Aorta (tissue), 5 donors: ENCODE measurements at regions not wholly inside any gene's neighbourhood (a gene's known extent, or its start where the extent isn't known, plus 50 kb on each side); places are given as distances from the start of the nearest gene placed in this dataset.
"Not testable (repeated sequence)": the region's sequence is repeated elsewhere in the genome, so short reads cannot be mapped to it uniquely, and the experiment has no call there.

Experiments used
- ATAC-seq: fragments of 200-7000 bp; cut with Tn5 transposase; one replicate; pipeline ENCODE4 v1.9.1; 2022; ENCODE audit warnings: moderate library complexity; ENCODE audit not compliant: low FRiP score
- DNase-seq, 2 donors: peaks; one replicate each; pipeline ENCODE4 v3.0.0-alpha.2; 2020
- H3K27ac ChIP-seq, 2 donors: one replicate each; pipeline ENCODE4 v1.5.1; 2013; ENCODE audit warnings: low read length in 2 of 2, mild to moderate bottlenecking in 2 of 2, moderate library complexity in 2 of 2, control low read depth in 1 of 2, inconsistent platforms in 1 of 2, low read depth in 1 of 2
- H3K27me3 ChIP-seq, 2 donors: one replicate each; pipeline ENCODE4 v1.6.1; 2013; ENCODE audit warnings: control low read depth in 1 of 2, low read length in 1 of 2, mild to moderate bottlenecking in 1 of 2, moderate library complexity in 1 of 2; ENCODE audit not compliant: insufficient read depth in 2 of 2, control insufficient read depth in 1 of 2
- H3K36me3 ChIP-seq, 2 donors: one replicate each; pipeline ENCODE4 v1.6.1; 2013; ENCODE audit warnings: control low read depth in 1 of 2, low read length in 1 of 2, mild to moderate bottlenecking in 1 of 2; ENCODE audit not compliant: insufficient read depth in 2 of 2, control insufficient read depth in 1 of 2
- H3K4me1 ChIP-seq, 2 donors: one replicate each; pipeline ENCODE4 v1.6.1; 2013; ENCODE audit warnings: low read length in 2 of 2, control low read depth in 1 of 2, mild to moderate bottlenecking in 1 of 2, moderate library complexity in 1 of 2; ENCODE audit not compliant: insufficient read depth in 2 of 2, control insufficient read depth in 1 of 2
- H3K4me3 ChIP-seq, 2 donors: one replicate each; pipeline ENCODE4 v1.5.1; 2013; ENCODE audit warnings: low read length in 2 of 2, control low read depth in 1 of 2, mild to moderate bottlenecking in 1 of 2
- H3K9me3 ChIP-seq: one replicate; pipeline ENCODE4 v1.6.1; 2013; ENCODE audit warnings: mild to moderate bottlenecking, low read length; ENCODE audit not compliant: control insufficient read depth
- WGBS, 2 donors: extraction: QIAGEN DNeasy Blood & Tissue Kit; methylation state at CpG; one replicate each; pipeline ENCODE4 v1.1.7; 2013; 5-methylcytosine and 5-hydroxymethylcytosine counted together
- intact Hi-C, 2 donors: fragments of 100-400 bp; cut with DNase I; formaldehyde crosslinking; loops; one replicate each; pipeline versions ENCODE4 v1.14.2 to v1.15.0; 2022
- donor health status: healthy with polysubstance abuse.
- donor health status: Bipolar disorder and iron deficiency.
- donor health status: DM: no; HTN: no; CAD: no.
- donor health status: DM: no; HTN: no; CAD: no.
- donor health status: DM: yes; HTN: yes; CAD: no.

DNA sequence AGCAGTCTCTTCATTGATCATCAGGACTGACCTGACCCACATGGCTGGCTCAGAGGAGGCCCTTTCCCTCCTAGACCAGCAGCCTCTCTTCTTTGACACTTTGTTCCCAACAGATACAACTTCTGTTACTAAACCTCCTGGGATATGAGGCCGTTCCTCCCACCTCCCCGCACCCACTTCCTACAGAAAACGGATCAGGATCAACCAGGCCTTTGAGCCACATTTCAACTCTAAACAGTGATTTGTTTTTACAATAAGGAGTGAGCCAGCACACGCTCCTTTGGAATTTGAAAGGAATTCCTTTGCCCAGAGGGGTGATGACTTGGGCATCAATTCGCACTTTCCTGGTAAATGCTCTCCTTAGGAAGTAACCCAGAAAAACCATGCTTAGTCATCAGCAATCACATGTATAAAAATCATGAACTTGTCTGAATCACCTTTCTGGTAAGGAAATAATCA, 180.4 kb downstream of the FAM124B start:
- intact Hi-C loops, result loop anchor here in 1 of 2 donors (5.0 kb wide), 1 partner anchor 59 kb away; no protein-coding TSS in a partner anchor
- H3K4me1 ChIP-seq, result peaks cover 0 to 2% of the 10 kb centered on the region in 2 donors
- no peaks in the 10 kb centered on the region for H3K27me3 ChIP-seq
- H3K4me3 ChIP-seq, result no peak overlapping the region
- DNase-seq (no peak), ATAC-seq (no peak)
- no peaks in the 10 kb centered on the region for H3K36me3 ChIP-seq
- 30 to 35% methylated on average over 5 of the region's 5 CpGs for WGBS, 2 donors
- H3K27ac ChIP-seq, result no peak overlapping the region
- H3K9me3 ChIP-seq, result peaks cover 3% of the 10 kb centered on the region

DNA sequence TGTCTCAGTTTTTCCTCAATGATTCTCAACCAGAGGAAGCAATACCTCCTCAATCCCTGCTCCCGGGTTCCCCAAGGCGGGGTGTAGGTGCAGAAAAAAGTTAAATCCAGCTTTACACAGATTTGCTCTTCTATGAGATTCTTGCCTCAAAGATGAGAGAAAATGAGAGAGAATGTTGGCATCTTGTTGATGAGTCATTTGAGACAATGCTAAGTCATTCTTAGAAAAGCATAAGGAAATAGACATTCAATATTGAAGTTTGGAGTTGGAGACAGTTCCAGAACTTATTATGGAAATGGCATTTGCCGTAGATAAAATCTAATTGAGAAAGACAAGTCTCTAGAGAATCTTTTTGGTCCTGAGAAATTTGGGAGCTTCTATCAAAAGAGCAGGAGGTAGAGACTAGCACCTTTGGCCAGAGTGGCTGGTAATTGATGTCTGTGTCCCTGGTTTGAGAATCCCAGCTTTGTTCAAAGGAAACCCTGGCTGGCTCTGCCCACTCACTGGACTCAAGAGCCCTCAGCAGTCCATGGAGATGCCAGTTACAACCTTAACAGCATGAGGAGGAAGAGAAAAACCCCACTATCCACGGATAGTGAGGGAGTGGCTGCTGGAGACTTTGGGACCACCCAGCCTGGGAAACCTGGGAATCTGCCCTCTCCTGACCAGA, 181.2 kb downstream of the FAM124B start:
- 70 to 73% methylated on average over 4 of the region's 4 CpGs for WGBS, 2 donors
- ATAC-seq, result no peak

DNA sequence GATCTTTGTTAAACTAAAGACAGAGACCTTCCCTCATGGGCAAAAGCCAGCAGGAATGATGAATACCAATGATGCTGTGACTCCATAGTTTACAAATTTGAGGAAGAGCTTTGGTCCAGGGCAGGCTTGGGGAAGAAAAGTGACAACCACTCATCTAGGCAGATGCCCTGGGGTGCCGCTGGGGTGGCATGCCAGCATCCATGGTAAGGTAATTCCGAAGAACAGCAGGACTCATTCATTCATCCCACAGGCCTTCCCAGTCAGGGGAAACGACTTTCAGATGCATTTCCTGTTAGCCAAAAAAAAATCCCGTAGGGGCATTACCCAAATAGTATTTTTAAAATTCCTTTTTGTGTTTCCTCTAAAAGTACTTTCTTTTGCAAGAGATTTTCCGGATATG, 180.7 kb upstream of the SERPINE2 start:
- 91 to 92% methylated on average over 5 of the region's 5 CpGs for WGBS, 2 donors

More for the DNA sequence above, 181.2 kb downstream of the FAM124B start:
- no peak overlapping the region for H3K27ac ChIP-seq
- H3K9me3 ChIP-seq, result peaks cover 3% of the 10 kb centered on the region
- H3K27me3 ChIP-seq, result no peaks in the 10 kb centered on the region
- intact Hi-C loops, result loop anchor here in 1 of 2 donors (5.0 kb wide), 1 partner anchor 58 kb away; no protein-coding TSS in a partner anchor
- no peak for DNase-seq
- no peak overlapping the region for H3K4me3 ChIP-seq
- no peaks in the 10 kb centered on the region for H3K36me3 ChIP-seq
- peaks cover 0 to 2% of the 10 kb centered on the region in 2 donors for H3K4me1 ChIP-seq

DNA sequence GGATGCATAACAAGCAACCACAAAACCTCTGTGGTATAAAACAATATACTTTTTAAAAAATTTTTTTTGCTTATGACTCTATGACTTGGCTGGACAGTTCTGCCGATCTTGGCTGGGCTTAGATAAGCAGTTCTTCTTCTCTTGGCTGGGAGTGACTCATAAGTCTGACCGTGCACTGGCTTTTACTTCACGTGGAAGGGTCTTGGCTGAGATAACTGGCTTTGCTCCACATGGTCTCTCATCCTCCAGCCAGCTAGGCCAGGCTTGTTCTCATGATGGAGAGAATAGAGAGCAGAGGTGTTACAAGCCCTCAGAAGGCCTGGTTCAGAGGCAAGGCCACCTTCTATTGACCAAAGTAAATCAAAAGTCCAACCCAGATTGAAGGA, 178.9 kb upstream of the SERPINE2 start:
- H3K4me1 ChIP-seq, result peaks cover 0 to 2% of the 10 kb centered on the region in 2 donors
- H3K4me3 ChIP-seq, result no peak overlapping the region
- DNase-seq (peak in 1 of 2 donors; percentile 66), ATAC-seq (peak; percentile 75)
- intact Hi-C loops, result no loop called here
- peaks cover 3% of the 10 kb centered on the region for H3K9me3 ChIP-seq
- no peak overlapping the region for H3K27ac ChIP-seq
- 3 to 7% methylated on average over 3 of the region's 3 CpGs for WGBS, 2 donors
- no peaks in the 10 kb centered on the region for H3K36me3 ChIP-seq
- no peaks in the 10 kb centered on the region for H3K27me3 ChIP-seq

More for the DNA sequence above, 180.7 kb upstream of the SERPINE2 start:
- peaks cover 0 to 2% of the 10 kb centered on the region in 2 donors for H3K4me1 ChIP-seq
- H3K4me3 ChIP-seq, result no peak overlapping the region
- ATAC-seq, result no peak
- no peaks in the 10 kb centered on the region for H3K27me3 ChIP-seq
- H3K27ac ChIP-seq, result no peak overlapping the region
- no peaks in the 10 kb centered on the region for H3K36me3 ChIP-seq
- H3K9me3 ChIP-seq, result peaks cover 3% of the 10 kb centered on the region
- DNase-seq, result no peak
- intact Hi-C loops, result loop anchor here in 1 of 2 donors (5.0 kb wide), 1 partner anchor 57 kb away; no protein-coding TSS in a partner anchor

DNA sequence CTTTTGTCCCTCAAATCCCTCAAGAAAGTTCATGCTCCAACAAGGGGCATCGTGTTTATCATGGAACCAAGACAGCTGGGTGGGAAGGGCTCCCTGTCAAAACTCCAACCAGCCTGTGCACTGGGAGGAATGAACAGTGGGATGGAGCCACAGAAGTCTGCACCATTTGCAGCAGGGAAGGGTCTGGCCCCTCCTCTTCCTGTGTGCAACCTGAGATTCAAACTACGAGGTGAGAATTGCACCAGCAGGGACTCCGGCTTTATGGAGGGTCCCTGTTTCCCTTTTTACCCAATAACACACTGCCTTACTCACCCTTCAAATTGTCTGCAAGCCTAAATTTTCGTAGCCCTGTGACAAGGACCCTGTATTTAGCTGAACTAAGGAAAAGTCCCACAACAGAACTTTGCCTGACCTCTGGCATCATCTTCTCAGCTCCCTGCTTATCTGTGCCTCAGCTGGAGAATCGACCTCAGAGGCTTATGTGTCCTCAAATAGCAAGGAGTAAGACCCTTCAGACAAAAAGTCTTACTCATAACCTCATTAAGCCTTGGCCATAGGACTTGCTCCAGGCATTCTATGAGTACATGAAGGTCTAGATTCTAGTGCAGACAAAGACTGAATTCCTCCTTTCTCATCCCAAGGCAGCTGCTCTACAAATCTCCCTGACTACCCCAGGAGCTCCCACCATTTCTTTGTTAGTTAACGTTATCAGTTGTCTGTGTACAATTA, 178.3 kb upstream of the SERPINE2 start:
- ATAC-seq (peak; percentile 17), DNase-seq (no peak)
- H3K4me1 ChIP-seq, result no peaks in the 10 kb centered on the region
- H3K36me3 ChIP-seq, result no peaks in the 10 kb centered on the region
- no peaks in the 10 kb centered on the region for H3K27me3 ChIP-seq
- WGBS, 2 donors, result 53 to 69% methylated on average over 6 of the region's 6 CpGs
- H3K27ac ChIP-seq, result no peak overlapping the region
- H3K9me3 ChIP-seq, result peaks cover 3% of the 10 kb centered on the region
- intact Hi-C loops, result no loop called here
- no peak overlapping the region for H3K4me3 ChIP-seq

DNA sequence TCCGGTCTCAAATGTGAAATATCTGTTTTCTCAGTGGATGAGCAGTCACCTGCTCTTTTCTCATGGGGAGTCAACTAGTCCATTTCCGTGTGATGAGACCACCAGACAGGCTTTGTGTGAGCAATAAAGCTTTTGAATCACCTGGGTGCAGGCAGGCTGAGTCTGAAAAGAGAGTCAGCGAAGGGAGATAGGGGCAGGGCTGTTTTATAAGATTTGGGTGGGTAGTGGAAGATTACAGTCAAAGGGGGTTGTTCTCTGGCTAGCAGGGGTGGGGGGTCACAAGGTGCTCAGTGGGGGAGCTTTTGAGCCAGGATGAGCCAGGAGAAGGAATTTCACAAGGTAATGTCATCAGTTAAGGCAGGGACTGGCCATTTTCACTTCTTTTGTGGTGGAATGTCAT, 176.5 kb upstream of the SERPINE2 start:
- 96 to 99% methylated on average over 3 of the region's 3 CpGs for WGBS, 2 donors
- H3K4me1 ChIP-seq, H3K36me3 ChIP-seq, ATAC-seq, H3K27me3 ChIP-seq, intact Hi-C loops, H3K9me3 ChIP-seq, DNase-seq, H3K4me3 ChIP-seq, H3K27ac ChIP-seq: not testable (repeated sequence)

DNA sequence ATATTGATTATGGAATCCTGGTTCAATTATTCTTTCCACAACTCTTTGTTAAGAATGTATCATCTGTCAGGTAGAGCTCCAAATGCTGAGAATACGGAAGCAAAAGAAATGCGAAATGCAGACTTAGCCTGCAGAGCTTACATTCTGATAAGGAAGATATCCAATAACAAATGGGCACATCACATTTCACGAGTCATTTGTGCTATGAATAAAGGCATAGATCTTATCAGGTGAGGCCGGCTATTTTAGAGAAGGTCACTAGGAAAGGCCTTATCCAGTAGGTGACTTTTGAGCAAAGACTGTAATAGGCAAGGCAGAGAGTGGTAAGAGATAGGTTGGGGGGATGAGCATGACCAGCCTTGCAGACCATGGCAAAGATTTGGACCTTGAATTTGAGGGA, 174.3 kb upstream of the SERPINE2 start:
- WGBS, 2 donors, result 75 to 80% methylated on average over 4 of the region's 4 CpGs
- no peak overlapping the region for H3K27ac ChIP-seq
- H3K4me3 ChIP-seq, result no peak overlapping the region
- ATAC-seq, result no peak
- intact Hi-C loops, result no loop called here
- H3K9me3 ChIP-seq, result peaks cover 3% of the 10 kb centered on the region
- DNase-seq, result no peak
- H3K36me3 ChIP-seq, result no peaks in the 10 kb centered on the region
- H3K27me3 ChIP-seq, result no peaks in the 10 kb centered on the region
- no peaks in the 10 kb centered on the region for H3K4me1 ChIP-seq

DNA sequence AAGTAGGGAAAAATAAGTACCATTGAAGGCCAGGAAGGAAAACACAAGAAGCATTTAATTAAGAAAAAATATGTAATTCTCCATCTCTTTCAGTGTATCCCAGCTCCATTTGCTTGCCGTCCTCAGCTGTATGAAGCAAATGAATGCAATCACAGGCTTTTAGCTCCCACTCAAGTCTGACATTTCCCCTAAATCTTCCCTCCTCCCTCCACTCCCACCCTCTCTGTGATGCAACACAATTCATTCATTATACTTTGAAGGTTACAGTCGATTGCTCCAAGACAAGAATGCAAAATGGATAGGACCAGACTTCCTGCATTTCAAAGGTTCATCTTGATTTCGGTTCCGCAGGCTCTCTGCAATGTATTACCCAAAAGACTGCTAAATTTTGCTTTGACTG, 172.7 kb upstream of the SERPINE2 start:
- ATAC-seq (no peak), DNase-seq (no peak)
- no peak overlapping the region for H3K27ac ChIP-seq
- WGBS, 2 donors, result 74 to 79% methylated on average over 4 of the region's 4 CpGs
- H3K4me3 ChIP-seq, result no peak overlapping the region
- H3K27me3 ChIP-seq, result no peaks in the 10 kb centered on the region
- intact Hi-C loops, result no loop called here
- H3K36me3 ChIP-seq, result no peaks in the 10 kb centered on the region
- no peaks in the 10 kb centered on the region for H3K4me1 ChIP-seq
- H3K9me3 ChIP-seq, result no peaks in the 10 kb centered on the region

DNA sequence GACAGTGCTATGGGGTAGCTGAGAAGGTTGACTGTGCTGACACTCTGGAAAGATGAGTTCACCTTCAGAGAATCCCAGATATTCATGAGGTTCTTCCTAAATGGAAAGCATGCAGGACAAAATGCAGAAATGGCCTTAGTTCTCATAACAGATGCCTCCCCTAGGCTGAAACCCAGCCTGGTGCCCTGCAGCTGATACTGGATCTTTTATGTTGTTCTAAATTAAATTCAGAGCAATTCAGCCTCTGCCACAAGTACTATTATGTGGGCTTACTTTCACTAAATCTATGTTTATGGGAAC, 172.0 kb upstream of the SERPINE2 start:
- ATAC-seq, result no peak
- intact Hi-C loops, result no loop called here
- H3K27ac ChIP-seq, result no peak overlapping the region

More for the DNA sequence above, 172.0 kb upstream of the SERPINE2 start:
- Histone ChIP-seq H3K4me1 (no peaks in the 10 kb centered on the region), H3K9me3 (no peaks in the 10 kb centered on the region), H3K36me3 (no peaks in the 10 kb centered on the region), H3K27me3 (no peaks in the 10 kb centered on the region), H3K4me3 (no peak overlapping the region)
- no peak for DNase-seq
